Endothelial cell of umbilical vein (primary cell): ENCODE measurements at regions not wholly inside any gene's neighbourhood (a gene's known extent, or its start where the extent isn't known, plus 50 kb on each side); places are given as distances from the start of the nearest gene placed in this dataset.

Experiments used
- BruUV-seq: library from RNA; stranded (reverse); fragments of 400-500 nt; replicated peaks from 2 replicates; lab custom pipeline; 2021; lab: Mats Ljungman, UMichigan
- CTCF ChIA-PET: fragments of 300-600, 350-600 bp; sonication (Branson Sonifier 250); formaldehyde crosslinking; loops from one replicate; lab custom pipeline; 2021; ENCODE audit warnings: antibody characterized with exemption, inconsistent platforms; lab: Charles Lee
- POLR2A ChIA-PET: fragments of 300-600, 350-600 bp; sonication (Branson Sonifier 250); formaldehyde crosslinking; loops from one replicate; lab custom pipeline; 2021; ENCODE audit warnings: antibody characterized with exemption, inconsistent platforms; lab: Charles Lee
- DNase-seq: peaks from one replicate; pipeline ENCODE4 v3.0.0-alpha.2; 2011; ENCODE audit warnings: low read depth, low spot score
- FAIRE-seq: peaks from 2 replicates; lab custom pipeline; 2011; peaks lifted over from hg19 to GRCh38; lab: Jason Lieb, UNC
- H2AFZ ChIP-seq: 2 replicates; pipeline ENCODE4 v1.6.0; 2012; ENCODE audit warnings: low read depth, low read length, control low read depth, inconsistent platforms
- H3K27ac ChIP-seq: 2 replicates; pipeline ENCODE4 v1.5.1; 2011; ENCODE audit warnings: low read depth, mild to moderate bottlenecking, control low read depth, low read length, moderate library complexity; ENCODE audit not compliant: insufficient read depth
- H3K27me3 ChIP-seq, 2 experiments: 2 replicates each; pipeline versions ENCODE4 v1.6.0 to v1.6.1; 2011; ENCODE audit warnings: low read length in 2 of 2, mixed read lengths in 1 of 2; ENCODE audit not compliant: control insufficient read depth in 2 of 2, insufficient read depth in 2 of 2
- H3K36me3 ChIP-seq, 2 experiments: 2 replicates in 1 of 2; 3 replicates in 1 of 2; pipeline ENCODE4 v1.5.1; 2011; ENCODE audit warnings: low read length in 2 of 2, mild to moderate bottlenecking in 1 of 2, moderate library complexity in 1 of 2; ENCODE audit not compliant: control insufficient read depth in 2 of 2, insufficient read depth in 2 of 2; ENCODE audit errors: extremely low read depth in 1 of 2
- H3K4me1 ChIP-seq: 3 replicates; pipeline ENCODE4 v1.5.1; 2011; ENCODE audit warnings: mild to moderate bottlenecking, low read length; ENCODE audit not compliant: control insufficient read depth, insufficient read depth; ENCODE audit errors: extremely low read depth
- H3K4me2 ChIP-seq: 2 replicates; pipeline ENCODE4 v1.6.1; 2011; ENCODE audit warnings: low read length, control low read depth, mixed read lengths; ENCODE audit not compliant: insufficient read depth
- H3K4me3 ChIP-seq, 3 experiments: fragments of 200-600 bp in 1 of 3; sonication (generic), shearing (Covaris generic) in 1 of 3; replicated peaks in 1 of 3; 2 replicates each; pipeline ENCODE4 v1.5.1; 2011 to 2016; ENCODE audit warnings: control low read depth in 3 of 3, low read length in 3 of 3, mild to moderate bottlenecking in 2 of 3, inconsistent platforms in 1 of 3, low read depth in 1 of 3, moderate library complexity in 1 of 3; ENCODE audit not compliant: insufficient read depth in 1 of 3
- H3K79me2 ChIP-seq: 2 replicates; pipeline ENCODE4 v1.6.0; 2012; ENCODE audit warnings: low read length, inconsistent platforms; ENCODE audit not compliant: control insufficient read depth, insufficient read depth
- H3K9ac ChIP-seq: replicated peaks from 2 replicates; pipeline ENCODE3; 2011; ENCODE audit warnings: low read length, control low read depth; ENCODE audit not compliant: insufficient read depth; ENCODE audit errors: extremely low read depth
- H3K9me1 ChIP-seq: replicated peaks from 3 replicates; pipeline ENCODE4 v1.6.0; 2011; ENCODE audit warnings: mild to moderate bottlenecking, low read length; ENCODE audit not compliant: control insufficient read depth, insufficient read depth; ENCODE audit errors: extremely low read depth
- H3K9me3 ChIP-seq: replicated peaks from 2 replicates; pipeline ENCODE4 v1.5.1; 2012; ENCODE audit warnings: low read length, inconsistent platforms; ENCODE audit not compliant: control insufficient read depth, insufficient read depth
- H4K20me1 ChIP-seq: replicated peaks from 2 replicates; pipeline ENCODE3; 2011; ENCODE audit warnings: mild to moderate bottlenecking, low read length; ENCODE audit not compliant: control insufficient read depth, insufficient read depth; ENCODE audit errors: extremely low read depth
- EZH2 ChIP-seq: IDR thresholded peaks from 2 replicates; pipeline ENCODE4 v1.6.1; 2012; ENCODE audit warnings: borderline replicate concordance, low read depth, mild to moderate bottlenecking, moderate library complexity, low read length, inconsistent platforms; ENCODE audit not compliant: severe bottlenecking
- FOS ChIP-seq: IDR thresholded peaks from 2 replicates; pipeline ENCODE4 v1.6.1; 2011; ENCODE audit warnings: mild to moderate bottlenecking, low read length, moderate library complexity, borderline replicate concordance; ENCODE audit not compliant: insufficient read depth
- GATA2 ChIP-seq: IDR thresholded peaks from 2 replicates; pipeline ENCODE4 v1.7.0; 2011; ENCODE audit warnings: low read depth, mild to moderate bottlenecking, moderate library complexity, mixed read lengths, low read length; ENCODE audit not compliant: insufficient read length, insufficient read depth
- JUN ChIP-seq: IDR thresholded peaks from 2 replicates; pipeline ENCODE4 v1.6.1; 2011; ENCODE audit warnings: borderline replicate concordance, low read depth; ENCODE audit not compliant: insufficient read length, insufficient read depth
- MYC ChIP-seq: IDR thresholded peaks from one replicate; pipeline ENCODE4 v1.6.1; 2011; ENCODE audit warnings: mild to moderate bottlenecking, low read depth, low read length
- POLR2A ChIP-seq: IDR thresholded peaks from 2 replicates; pipeline ENCODE4 v1.6.1; 2012; ENCODE audit warnings: low read depth, mild to moderate bottlenecking, control low read depth, low read length
- POLR2AphosphoS5 ChIP-seq: IDR thresholded peaks from 2 replicates; pipeline ENCODE4 v1.6.1; 2012; ENCODE audit warnings: low read depth, mild to moderate bottlenecking, control low read depth, low read length, moderate library complexity; ENCODE audit not compliant: insufficient read depth
- dilution Hi-C: fragments of 300-500 bp; cut with MboI; formaldehyde crosslinking; loops from one replicate; pipeline ENCODE4 v1.15.0; 2019; ENCODE audit warnings: low sequenced_read_pairs; ENCODE audit not compliant: extremely low pct_ligation_motif_present
- intact Hi-C: fragments of 100-400 bp; cut with micrococcal nuclease; formaldehyde crosslinking; loops from one replicate; pipeline ENCODE4 v1.10.0; 2022
- TF ChIP-seq, protein P1 (sequence below): IDR thresholded peaks from 2 replicates; pipeline ENCODE4 v1.6.1; 2011; ENCODE audit not compliant: insufficient read depth, insufficient read length
- TF ChIP-seq, protein P2 (sequence below), 2 donors: IDR thresholded peaks; 1 replicate in 1 of 2; 2 replicates in 1 of 2; pipeline ENCODE4 v1.5.1; 2011; ENCODE audit warnings: low read length in 2 of 2, mild to moderate bottlenecking in 2 of 2, moderate library complexity in 2 of 2, control low read depth in 1 of 2, inconsistent platforms in 1 of 2, low read depth in 1 of 2; ENCODE audit not compliant: insufficient read depth in 1 of 2; ENCODE audit errors: extremely low read depth in 1 of 2

DNA sequence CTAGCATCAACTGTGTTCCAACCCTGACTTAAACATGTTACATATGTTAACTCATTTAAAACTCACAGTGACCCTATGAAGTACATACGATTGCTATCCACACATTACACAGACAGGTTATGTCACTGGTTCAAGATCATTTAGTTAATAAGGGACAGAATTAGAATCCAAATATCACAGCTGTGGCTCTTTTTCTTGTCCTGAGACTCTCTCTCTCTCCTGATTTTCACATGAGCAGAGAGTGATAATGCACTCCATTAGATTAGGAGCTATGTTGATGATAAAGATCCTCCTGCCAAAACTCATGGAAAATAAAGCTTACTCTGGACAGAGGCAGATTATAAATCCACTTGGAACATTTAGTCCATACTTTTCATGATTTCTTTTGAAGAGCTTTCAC is 408.3 kb downstream of the PPARGC1A start:
- Histone ChIP-seq H3K4me3 (no peak overlapping the region), H3K4me2 (no peak overlapping the region), H3K27me3 (no peaks in the 10 kb centered on the region), H3K27ac (no peak overlapping the region), H3K79me2 (no peaks in the 10 kb centered on the region), H4K20me1 (no peaks in the 10 kb centered on the region), H3K4me1 (no peaks in the 10 kb centered on the region), H3K36me3 (no peaks in the 10 kb centered on the region), H2AFZ (no peak overlapping the region), H3K9ac (no peak overlapping the region), H3K9me1 (no peaks in the 10 kb centered on the region), H3K9me3 (no peaks in the 10 kb centered on the region)
- dilution Hi-C loops (no loop called here), intact Hi-C loops (no loop called here)
- no TSS peak for BruUV-seq
- no peak for FAIRE-seq
- POLR2A ChIA-PET = no interaction called here
- TF ChIP-seq GATA2 (no peak), FOS (no peak), POLR2A (no peak), POLR2AphosphoS5 (no peak), JUN (no peak), EZH2 (no peak), MYC (no peak)
- TF ChIP-seq, protein P1, sequence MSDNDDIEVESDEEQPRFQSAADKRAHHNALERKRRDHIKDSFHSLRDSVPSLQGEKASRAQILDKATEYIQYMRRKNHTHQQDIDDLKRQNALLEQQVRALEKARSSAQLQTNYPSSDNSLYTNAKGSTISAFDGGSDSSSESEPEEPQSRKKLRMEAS = no peak
- TF ChIP-seq, protein P2, sequence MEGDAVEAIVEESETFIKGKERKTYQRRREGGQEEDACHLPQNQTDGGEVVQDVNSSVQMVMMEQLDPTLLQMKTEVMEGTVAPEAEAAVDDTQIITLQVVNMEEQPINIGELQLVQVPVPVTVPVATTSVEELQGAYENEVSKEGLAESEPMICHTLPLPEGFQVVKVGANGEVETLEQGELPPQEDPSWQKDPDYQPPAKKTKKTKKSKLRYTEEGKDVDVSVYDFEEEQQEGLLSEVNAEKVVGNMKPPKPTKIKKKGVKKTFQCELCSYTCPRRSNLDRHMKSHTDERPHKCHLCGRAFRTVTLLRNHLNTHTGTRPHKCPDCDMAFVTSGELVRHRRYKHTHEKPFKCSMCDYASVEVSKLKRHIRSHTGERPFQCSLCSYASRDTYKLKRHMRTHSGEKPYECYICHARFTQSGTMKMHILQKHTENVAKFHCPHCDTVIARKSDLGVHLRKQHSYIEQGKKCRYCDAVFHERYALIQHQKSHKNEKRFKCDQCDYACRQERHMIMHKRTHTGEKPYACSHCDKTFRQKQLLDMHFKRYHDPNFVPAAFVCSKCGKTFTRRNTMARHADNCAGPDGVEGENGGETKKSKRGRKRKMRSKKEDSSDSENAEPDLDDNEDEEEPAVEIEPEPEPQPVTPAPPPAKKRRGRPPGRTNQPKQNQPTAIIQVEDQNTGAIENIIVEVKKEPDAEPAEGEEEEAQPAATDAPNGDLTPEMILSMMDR (IDR thresholded peaks at IDR 0.05; ENCODE audit: extremely low read depth in 1 of 2, insufficient read depth in 1 of 2, low read depth in 1 of 2, low read length in 2 of 2) = no peak
- DNase-seq = no peak
- CTCF ChIA-PET = no interaction called here
